Fibroblast of mammary gland (primary cell): ENCODE measurements at regions not wholly inside any gene's neighbourhood (a gene's known extent, or its start where the extent isn't known, plus 50 kb on each side); places are given as distances from the start of the nearest gene placed in this dataset.

Source experiments
- DNase-seq: peaks from one replicate; pipeline ENCODE4 v3.0.0-alpha.2; 2010; ENCODE audit warnings: low read depth
- H3K4me3 ChIP-seq: 2 replicates; pipeline ENCODE4 v1.5.1; 2011; ENCODE audit warnings: low read depth, mild to moderate bottlenecking, low read length, moderate library complexity; ENCODE audit not compliant: control insufficient read depth
- CTCF ChIP-seq: conservative IDR thresholded peaks from 2 replicates; pipeline ENCODE4 v1.5.1; 2011; ENCODE audit warnings: low read depth, low read length, inconsistent platforms; ENCODE audit not compliant: control insufficient read depth, insufficient read depth

DNA sequence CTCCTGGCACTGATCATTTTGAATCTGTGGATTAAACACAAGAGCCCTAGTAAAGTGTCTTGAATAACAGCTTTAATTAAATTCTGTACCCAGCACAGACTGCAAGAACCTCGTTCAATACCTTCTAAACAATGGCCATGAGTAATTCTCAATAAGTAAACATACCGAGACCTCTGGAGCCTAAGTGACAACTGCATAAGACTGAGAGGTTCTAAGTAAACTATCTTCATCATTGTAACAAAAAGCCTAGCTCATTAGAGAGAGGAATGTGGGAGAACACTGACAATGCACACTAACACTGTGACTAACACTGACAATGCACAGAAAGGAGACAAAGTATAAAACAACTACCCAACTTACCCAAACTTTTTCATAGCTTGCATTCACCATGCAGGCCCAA, 117.4 kb downstream of the ELAPOR2 start:
- H3K4me3 ChIP-seq, result no peak overlapping the region
- no peak for DNase-seq
- TF ChIP-seq CTCF, result no peak

GRCh38 chr7:86939197-86939814, 120.1 kb downstream of the ELAPOR2 start:
- no peak overlapping the region for H3K4me3 ChIP-seq
- peak; percentile 74 for DNase-seq
- peak; percentile 68 for TF ChIP-seq CTCF

GRCh38 chr7:86937363-86937878, 122.0 kb downstream of the ELAPOR2 start:
- peak; percentile 7 for DNase-seq
- TF ChIP-seq CTCF, result no peak
- no peak overlapping the region for H3K4me3 ChIP-seq

GRCh38 chr7:86933295-86933845, 126.1 kb downstream of the ELAPOR2 start:
- H3K4me3 ChIP-seq, result no peak overlapping the region
- no peak for DNase-seq
- TF ChIP-seq CTCF, result no peak

- H3K4me3 ChIP-seq, result no peak overlapping the region
- TF ChIP-seq CTCF, result no peak
- peak; percentile 97 for DNase-seq
Measured at GRCh38 chr7:86932038-86932512, 127.4 kb downstream of the ELAPOR2 start.

DNA sequence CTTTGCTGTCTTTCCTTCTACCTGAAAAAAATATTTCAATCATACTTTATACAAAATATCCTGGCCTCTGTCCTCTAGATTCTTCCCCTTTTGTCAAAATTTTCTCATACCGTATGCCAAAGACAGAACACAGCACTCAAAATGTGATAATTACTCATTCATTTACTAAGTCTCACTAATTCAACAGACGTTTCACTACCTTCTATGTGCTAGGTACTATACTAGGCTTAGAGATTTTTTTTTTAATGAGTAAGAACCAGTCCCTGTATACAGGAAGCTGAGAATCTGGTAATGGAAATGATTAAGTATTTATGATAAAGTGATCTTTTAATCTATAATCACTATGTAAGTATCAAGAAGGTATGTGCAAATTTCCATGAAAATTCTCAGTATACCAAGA, 128.0 kb downstream of the ELAPOR2 start:
- no peak for DNase-seq
- no peak overlapping the region for H3K4me3 ChIP-seq
- TF ChIP-seq CTCF, result no peak
